Panc1 (cell line): ENCODE measurements at regions not wholly inside any gene's neighbourhood (a gene's known extent, or its start where the extent isn't known, plus 50 kb on each side); places are given as distances from the start of the nearest gene placed in this dataset.

Experiments
- ATAC-seq: fragments of 200-7000 bp; cut with Tn5 transposase; 2 replicates; pipeline ENCODE4 v1.9.1; 2020; ENCODE audit warnings: mild to moderate bottlenecking, moderate library complexity
- BruUV-seq: library from RNA; stranded (reverse); fragments of 400-500 nt; replicated peaks from 2 replicates; lab custom pipeline; 2021; lab: Mats Ljungman, UMichigan
- CTCF ChIA-PET: fragments of 300-600 bp; sonication (Branson Sonifier 250); formaldehyde crosslinking; loops from one replicate; lab custom pipeline; 2022; ENCODE audit warnings: antibody characterized with exemption; lab: Charles Lee
- POLR2A ChIA-PET: fragments of 300-600 bp; sonication (Branson Sonifier 250); formaldehyde crosslinking; loops from one replicate; lab custom pipeline; 2022; ENCODE audit warnings: antibody characterized with exemption; lab: Charles Lee
- DNase-seq: peaks from one replicate; pipeline ENCODE4 v3.0.0-alpha.2; 2010; ENCODE audit warnings: low read depth, low spot score
- H3K27ac ChIP-seq: 2 replicates; pipeline ENCODE4 v1.5.1; 2011; ENCODE audit warnings: mild to moderate bottlenecking, low read length, inconsistent platforms
- H3K27me3 ChIP-seq: fragments of 200-500 bp; sonication (Bioruptor generic); 2 replicates; pipeline ENCODE4 v1.6.0; 2014; ENCODE audit warnings: low read length, inconsistent platforms; ENCODE audit not compliant: control insufficient read depth, insufficient read depth
- H3K36me3 ChIP-seq: fragments of 200-500 bp; sonication (Bioruptor generic); 2 replicates; pipeline ENCODE4 v1.5.1; 2014; ENCODE audit warnings: inconsistent platforms, mild to moderate bottlenecking, low read length, moderate library complexity; ENCODE audit not compliant: control insufficient read depth, insufficient read depth
- H3K4me1 ChIP-seq: 2 replicates; pipeline ENCODE4 v1.5.1; 2011; ENCODE audit warnings: inconsistent platforms, mild to moderate bottlenecking, low read length, moderate library complexity; ENCODE audit not compliant: control insufficient read depth, insufficient read depth
- H3K4me3 ChIP-seq, 2 experiments: 2 replicates each; pipeline ENCODE4 v1.5.1; 2011 to 2012; ENCODE audit warnings: low read depth in 2 of 2, low read length in 2 of 2, mild to moderate bottlenecking in 2 of 2, inconsistent platforms in 1 of 2, moderate library complexity in 1 of 2
- H3K9me3 ChIP-seq: fragments of 200-500 bp; sonication (Bioruptor generic); 2 replicates; pipeline ENCODE4 v1.5.1; 2014; ENCODE audit warnings: low read depth, mild to moderate bottlenecking, inconsistent platforms, low read length, moderate library complexity; ENCODE audit not compliant: control insufficient read depth, insufficient read depth
- POLR2AphosphoS5 ChIP-seq: IDR thresholded peaks from 2 replicates; pipeline ENCODE4 v1.6.1; 2012; ENCODE audit warnings: mild to moderate bottlenecking, low read depth, low read length, moderate library complexity
- SIN3A ChIP-seq: IDR thresholded peaks from 2 replicates; pipeline ENCODE4 v1.6.1; 2012; ENCODE audit warnings: low read depth, mild to moderate bottlenecking, low read length, moderate library complexity, borderline replicate concordance; ENCODE audit not compliant: insufficient read depth
- TCF7L2 ChIP-seq: IDR thresholded peaks from 2 replicates; pipeline ENCODE4 v1.6.1; 2011; ENCODE audit warnings: mild to moderate bottlenecking, low read depth, low read length, inconsistent platforms
- in situ Hi-C: cut with HindIII; loops from 2 replicates; pipeline ENCODE4 v1.10.0; 2016; ENCODE audit warnings: low sequenced_read_pairs, low pct_unique_long_range_greater_than_20kb
- intact Hi-C: fragments of 100-400 bp; cut with micrococcal nuclease; formaldehyde crosslinking; loops from one replicate; pipeline ENCODE4 v1.10.0; 2022; ENCODE audit not compliant: unreplicated experiment
- TF ChIP-seq, protein P1 (sequence below): fragments of 450-650 bp; IDR thresholded peaks from 2 replicates; pipeline ENCODE4 v1.5.1; 2017; ENCODE audit warnings: mild to moderate bottlenecking
- TF ChIP-seq, protein P2 (sequence below), 2 experiments: IDR thresholded peaks; 2 replicates each; pipeline ENCODE4 v1.6.1; 2011 to 2012; ENCODE audit warnings: low read depth in 2 of 2, control low read depth in 1 of 2, low read length in 1 of 2, mild to moderate bottlenecking in 1 of 2, moderate library complexity in 1 of 2; ENCODE audit not compliant: insufficient read depth in 1 of 2

DNA sequence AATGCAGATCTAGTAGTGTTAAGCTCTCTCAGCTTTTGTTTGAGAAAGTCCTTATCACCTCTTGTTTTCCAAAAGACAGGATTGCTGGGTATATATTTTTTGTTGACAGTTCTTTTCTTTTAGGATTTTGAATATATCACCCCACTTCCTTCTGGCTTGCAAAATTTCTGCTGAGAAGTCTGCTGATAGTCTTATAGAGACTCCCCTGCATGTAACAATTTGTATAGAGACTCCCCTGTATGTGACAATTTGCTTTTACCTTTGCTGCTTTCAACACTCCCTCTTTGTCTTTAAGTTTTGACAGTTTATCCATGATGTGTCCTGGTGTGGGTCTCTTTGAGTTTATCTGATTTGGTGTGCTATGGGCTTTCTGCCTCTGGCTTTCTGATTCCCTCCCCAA is 115.0 kb upstream of the CCDC85A start:
- CTCF ChIA-PET: no interaction called here

DNA sequence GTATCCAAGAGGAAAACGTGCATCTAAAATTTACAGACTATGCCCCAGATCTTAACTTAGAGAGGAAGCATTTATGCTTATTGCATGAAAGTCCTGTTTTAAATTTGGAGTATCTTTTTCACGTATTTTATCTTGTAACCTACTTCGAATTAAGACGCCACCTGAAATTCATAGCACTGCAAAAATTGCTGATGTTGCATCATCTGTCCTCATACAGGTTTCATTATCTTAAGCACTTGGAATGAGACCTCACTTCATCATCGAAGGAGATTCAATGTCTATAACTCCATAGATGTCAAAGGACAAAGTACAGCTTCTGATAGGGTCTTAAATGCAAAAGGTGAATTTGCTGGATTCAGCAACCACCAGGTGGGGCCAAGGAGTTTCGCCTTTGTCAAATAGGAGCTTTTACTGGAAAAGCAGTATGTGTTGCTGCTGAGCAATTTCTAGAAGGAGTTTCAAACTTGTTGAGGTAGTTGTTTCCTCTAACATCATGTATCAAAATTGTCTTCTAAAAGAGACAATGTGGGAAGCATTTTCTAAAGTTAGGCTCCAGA is 106.4 kb upstream of the CCDC85A start:
- H3K27me3 ChIP-seq: no peaks in the 10 kb centered on the region
- in situ Hi-C loops (no loop called here), intact Hi-C loops (loop anchor here (1.0 to 5.0 kb wide), 2 partner anchors 54 to 1440 kb away; no protein-coding TSS in a partner anchor)
- ChIA-PET POLR2A (no interaction called here), CTCF (interaction anchor here (1.6 kb wide), 1 partner anchor 53 kb away, joined by 4 read pairs; no protein-coding TSS in a partner anchor)
- H3K4me1 ChIP-seq: no peaks in the 10 kb centered on the region
- TF ChIP-seq TCF7L2: no peak
- no peak for TF ChIP-seq POLR2AphosphoS5
- no peak for TF ChIP-seq SIN3A
- TF ChIP-seq, protein P1, sequence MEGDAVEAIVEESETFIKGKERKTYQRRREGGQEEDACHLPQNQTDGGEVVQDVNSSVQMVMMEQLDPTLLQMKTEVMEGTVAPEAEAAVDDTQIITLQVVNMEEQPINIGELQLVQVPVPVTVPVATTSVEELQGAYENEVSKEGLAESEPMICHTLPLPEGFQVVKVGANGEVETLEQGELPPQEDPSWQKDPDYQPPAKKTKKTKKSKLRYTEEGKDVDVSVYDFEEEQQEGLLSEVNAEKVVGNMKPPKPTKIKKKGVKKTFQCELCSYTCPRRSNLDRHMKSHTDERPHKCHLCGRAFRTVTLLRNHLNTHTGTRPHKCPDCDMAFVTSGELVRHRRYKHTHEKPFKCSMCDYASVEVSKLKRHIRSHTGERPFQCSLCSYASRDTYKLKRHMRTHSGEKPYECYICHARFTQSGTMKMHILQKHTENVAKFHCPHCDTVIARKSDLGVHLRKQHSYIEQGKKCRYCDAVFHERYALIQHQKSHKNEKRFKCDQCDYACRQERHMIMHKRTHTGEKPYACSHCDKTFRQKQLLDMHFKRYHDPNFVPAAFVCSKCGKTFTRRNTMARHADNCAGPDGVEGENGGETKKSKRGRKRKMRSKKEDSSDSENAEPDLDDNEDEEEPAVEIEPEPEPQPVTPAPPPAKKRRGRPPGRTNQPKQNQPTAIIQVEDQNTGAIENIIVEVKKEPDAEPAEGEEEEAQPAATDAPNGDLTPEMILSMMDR: peak; percentile 74
- H3K4me3 ChIP-seq: no peak overlapping the region
- no peak for ATAC-seq
- H3K27ac ChIP-seq: no peak overlapping the region
- BruUV-seq: no TSS peak
- H3K36me3 ChIP-seq: no peaks in the 10 kb centered on the region
- H3K9me3 ChIP-seq: no peaks in the 10 kb centered on the region
- no peak for DNase-seq

More for the DNA sequence above, 115.0 kb upstream of the CCDC85A start:
- Histone ChIP-seq H3K4me1 (no peaks in the 10 kb centered on the region), H3K4me3 (no peak overlapping the region), H3K36me3 (no peaks in the 10 kb centered on the region), H3K27ac (no peak overlapping the region), H3K9me3 (no peaks in the 10 kb centered on the region), H3K27me3 (no peaks in the 10 kb centered on the region)
- in situ Hi-C loops: no loop called here
- DNase-seq (no peak), ATAC-seq (no peak)
- TF ChIP-seq, protein P2, sequence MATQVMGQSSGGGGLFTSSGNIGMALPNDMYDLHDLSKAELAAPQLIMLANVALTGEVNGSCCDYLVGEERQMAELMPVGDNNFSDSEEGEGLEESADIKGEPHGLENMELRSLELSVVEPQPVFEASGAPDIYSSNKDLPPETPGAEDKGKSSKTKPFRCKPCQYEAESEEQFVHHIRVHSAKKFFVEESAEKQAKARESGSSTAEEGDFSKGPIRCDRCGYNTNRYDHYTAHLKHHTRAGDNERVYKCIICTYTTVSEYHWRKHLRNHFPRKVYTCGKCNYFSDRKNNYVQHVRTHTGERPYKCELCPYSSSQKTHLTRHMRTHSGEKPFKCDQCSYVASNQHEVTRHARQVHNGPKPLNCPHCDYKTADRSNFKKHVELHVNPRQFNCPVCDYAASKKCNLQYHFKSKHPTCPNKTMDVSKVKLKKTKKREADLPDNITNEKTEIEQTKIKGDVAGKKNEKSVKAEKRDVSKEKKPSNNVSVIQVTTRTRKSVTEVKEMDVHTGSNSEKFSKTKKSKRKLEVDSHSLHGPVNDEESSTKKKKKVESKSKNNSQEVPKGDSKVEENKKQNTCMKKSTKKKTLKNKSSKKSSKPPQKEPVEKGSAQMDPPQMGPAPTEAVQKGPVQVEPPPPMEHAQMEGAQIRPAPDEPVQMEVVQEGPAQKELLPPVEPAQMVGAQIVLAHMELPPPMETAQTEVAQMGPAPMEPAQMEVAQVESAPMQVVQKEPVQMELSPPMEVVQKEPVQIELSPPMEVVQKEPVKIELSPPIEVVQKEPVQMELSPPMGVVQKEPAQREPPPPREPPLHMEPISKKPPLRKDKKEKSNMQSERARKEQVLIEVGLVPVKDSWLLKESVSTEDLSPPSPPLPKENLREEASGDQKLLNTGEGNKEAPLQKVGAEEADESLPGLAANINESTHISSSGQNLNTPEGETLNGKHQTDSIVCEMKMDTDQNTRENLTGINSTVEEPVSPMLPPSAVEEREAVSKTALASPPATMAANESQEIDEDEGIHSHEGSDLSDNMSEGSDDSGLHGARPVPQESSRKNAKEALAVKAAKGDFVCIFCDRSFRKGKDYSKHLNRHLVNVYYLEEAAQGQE (IDR thresholded peaks at IDR 0.05; ENCODE audit: insufficient read depth in 1 of 2, low read depth in 2 of 2, low read length in 1 of 2): no peak
- no peak for TF ChIP-seq POLR2AphosphoS5
- TF ChIP-seq SIN3A: no peak
- TF ChIP-seq TCF7L2: no peak
- TF ChIP-seq, protein P1: no peak
- POLR2A ChIA-PET: no interaction called here
- BruUV-seq: no TSS peak
- intact Hi-C loops: no loop called here
